ENCODE measurements at regions not wholly inside any gene's neighbourhood (a gene's known extent, or its start where the extent isn't known, plus 50 kb on each side); places are given as distances from the start of the nearest gene placed in this dataset.

- no peak for TF ChIP-seq CTCF (conservative IDR thresholded peaks at IDR 0.05; ENCODE audit: low read depth, low read length)
- no peak for TF ChIP-seq EZH2 (IDR thresholded peaks at IDR 0.05; ENCODE audit: borderline replicate concordance, low read depth, low read length, poor library complexity, severe bottlenecking)
Observed at GRCh38 chr4:17188547-17189400, 290.3 kb upstream of the LDB2 start.
